ENCODE measurements at regions not wholly inside any gene's neighbourhood (a gene's known extent, or its start where the extent isn't known, plus 50 kb on each side); places are given as distances from the start of the nearest gene placed in this dataset.

- TF ChIP-seq CTCF (IDR thresholded peaks at IDR 0.05; ENCODE audit: low read depth, low read length): no peak
- H3K4me3 ChIP-seq (ENCODE audit: low read depth, low read length): no peak overlapping the region
These were observed 213.0 kb downstream of the ATP23 start for GRCh38 chr12:58154359-58154758.

GRCh38 chr12:58156697-58157096 lies 215.3 kb downstream of the ATP23 start:
- no peak for TF ChIP-seq CTCF (IDR thresholded peaks at IDR 0.05; ENCODE audit: low read depth, low read length)
- no peak overlapping the region for H3K4me3 ChIP-seq (ENCODE audit: low read depth, low read length)

- H3K4me3 ChIP-seq (ENCODE audit: low read depth, low read length): no peak overlapping the region
- no peak for TF ChIP-seq CTCF (IDR thresholded peaks at IDR 0.05; ENCODE audit: low read depth, low read length)
These were observed 218.6 kb downstream of the ATP23 start for GRCh38 chr12:58159941-58160340.

GRCh38 chr12:58161773-58162172 lies 220.4 kb downstream of the ATP23 start:
- no peak for TF ChIP-seq CTCF (IDR thresholded peaks at IDR 0.05; ENCODE audit: low read depth, low read length)
- H3K4me3 ChIP-seq (ENCODE audit: low read depth, low read length): no peak overlapping the region

GRCh38 chr12:58163021-58163420 lies 221.7 kb downstream of the ATP23 start:
- no peak for TF ChIP-seq CTCF (IDR thresholded peaks at IDR 0.05; ENCODE audit: low read depth, low read length)
- H3K4me3 ChIP-seq (ENCODE audit: low read depth, low read length): no peak overlapping the region

- H3K4me3 ChIP-seq (ENCODE audit: low read depth, low read length): no peak overlapping the region
- no peak for TF ChIP-seq CTCF (IDR thresholded peaks at IDR 0.05; ENCODE audit: low read depth, low read length)
These were observed 225.3 kb downstream of the ATP23 start for GRCh38 chr12:58166643-58167042.

GRCh38 chr12:58167622-58168021 lies 226.3 kb downstream of the ATP23 start:
- no peak overlapping the region for H3K4me3 ChIP-seq (ENCODE audit: low read depth, low read length)
- no peak for TF ChIP-seq CTCF (IDR thresholded peaks at IDR 0.05; ENCODE audit: low read depth, low read length)

Data from WI38 (cell line).